ENCODE measurements at regions not wholly inside any gene's neighbourhood (a gene's known extent, or its start where the extent isn't known, plus 50 kb on each side); places are given as distances from the start of the nearest gene placed in this dataset.

- TF ChIP-seq ASH2L (IDR thresholded peaks at IDR 0.05; ENCODE audit: low read length) (no peak), POLR2A (IDR thresholded peaks at IDR 0.05; ENCODE audit: control extremely low read depth in 1 of 2, low read depth in 2 of 2, low read length in 2 of 2) (no peak), CBX8 (IDR thresholded peaks at IDR 0.05; ENCODE audit: borderline replicate concordance, low read depth, low read length) (no peak)
Observed at GRCh38 chr2:15832849-15833680, 107.3 kb upstream of the MYCN start (continued).
